ENCODE measurements at regions not wholly inside any gene's neighbourhood (a gene's known extent, or its start where the extent isn't known, plus 50 kb on each side); places are given as distances from the start of the nearest gene placed in this dataset.
A peak's percentile ranks its signal among the peaks of the same experiment; 100 is the strongest.

DNA sequence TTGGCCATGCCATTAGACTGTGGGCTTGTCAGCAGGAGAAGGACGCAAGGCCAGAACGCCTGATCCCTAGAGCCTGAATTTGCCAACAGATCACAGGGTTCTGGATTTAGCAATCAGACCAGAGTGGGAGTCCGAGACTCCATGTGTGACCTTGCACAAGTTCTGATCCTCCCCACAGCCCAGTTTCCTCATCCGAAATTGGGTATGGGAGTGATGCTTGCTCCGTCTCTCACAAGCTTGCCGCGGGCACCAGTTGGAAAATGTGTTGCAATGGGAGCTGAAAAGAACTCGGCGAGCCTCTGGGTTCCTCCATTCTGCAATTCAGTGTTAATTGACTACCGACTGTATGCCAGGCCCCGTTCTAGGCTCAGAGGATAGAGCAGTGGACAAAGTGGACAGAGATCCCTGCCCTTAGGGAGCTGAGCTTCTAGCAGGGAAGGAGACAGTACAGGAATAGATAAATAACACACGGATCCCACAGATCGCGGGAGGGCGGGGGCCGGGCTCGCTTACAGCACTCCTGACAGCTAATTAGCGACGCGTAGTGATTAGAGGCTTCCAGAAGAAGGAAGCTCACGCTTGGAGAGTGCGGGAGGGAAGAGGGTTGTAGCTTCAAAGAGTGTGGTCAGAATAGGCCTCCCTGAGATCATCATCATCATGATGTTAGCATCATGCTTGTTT is 150.4 kb upstream of the CIBAR2 start:
- Mint-ChIP-seq H3K4me1 (peaks cover 0 to 15% of the 10 kb centered on the region in 2 experiments; a peak in 2 of 4 replicates), H3K27me3 (ENCODE audit: low read depth) (no peaks in the 10 kb centered on the region; the same call in 1 of the 2 replicates)

More for the DNA sequence above, 150.4 kb upstream of the CIBAR2 start:
- no peak overlapping the region for H2BK5ac ChIP-seq (ENCODE audit: insufficient read length, low read length)
- H2BK20ac ChIP-seq (ENCODE audit: low read depth, low read length, poor library complexity, severe bottlenecking): no peak overlapping the region
- no peak overlapping the region for H4K8ac ChIP-seq (replicated peaks; ENCODE audit: insufficient read length, low read depth, low read length)
- H4K20me1 ChIP-seq (ENCODE audit: control insufficient read depth, insufficient read depth, insufficient read length): no peaks in the 10 kb centered on the region
- WGBS (ENCODE audit: extremely low coverage, insufficient read length, low lambda C conversion rate): no CpG with 5 or more reads among the region's 22 CpGs
- H2BK15ac ChIP-seq (ENCODE audit: low read depth, low read length): no peak overlapping the region
- H3K4me1 ChIP-seq (ENCODE audit: insufficient read depth, low read length): no peaks in the 10 kb centered on the region
- no peak for DNase-seq
- Mint-ChIP-seq H3K36me3 (ENCODE audit: insufficient read depth in 1 of 3, low read depth in 3 of 3) (no peaks in the 10 kb centered on the region), H3K4me3 (no peak overlapping the region), H3K27ac (peak overlapping the region in 1 of 3 experiments; percentile 21; a peak in 1 of 7 replicates), H3K9me3 (no peaks in the 10 kb centered on the region)
- no peak overlapping the region for H3K14ac ChIP-seq (ENCODE audit: insufficient read depth, low read length)
- no peak overlapping the region for H3K27ac ChIP-seq (ENCODE audit: insufficient read length, low read depth, low read length)
- H3K79me1 ChIP-seq (ENCODE audit: insufficient read depth, low read depth, low read length, poor library complexity, severe bottlenecking): no peaks in the 10 kb centered on the region
- H2BK12ac ChIP-seq (ENCODE audit: insufficient read length, low read depth, low read length): no peak overlapping the region
- no peaks in the 10 kb centered on the region for H3K23me2 ChIP-seq (ENCODE audit: insufficient read length, low read depth, low read length, poor library complexity, severe bottlenecking)
- no peak overlapping the region for H2AK5ac ChIP-seq (ENCODE audit: insufficient read length, low read length)
- H3K23ac ChIP-seq (ENCODE audit: insufficient read length, low read depth, low read length): no peak overlapping the region
- no peak overlapping the region for H4K5ac ChIP-seq (ENCODE audit: insufficient read length, low read depth, low read length)
- no peak overlapping the region for H3K4me2 ChIP-seq (ENCODE audit: insufficient read depth, insufficient read length, low read length)
- TF ChIP-seq, protein P1, sequence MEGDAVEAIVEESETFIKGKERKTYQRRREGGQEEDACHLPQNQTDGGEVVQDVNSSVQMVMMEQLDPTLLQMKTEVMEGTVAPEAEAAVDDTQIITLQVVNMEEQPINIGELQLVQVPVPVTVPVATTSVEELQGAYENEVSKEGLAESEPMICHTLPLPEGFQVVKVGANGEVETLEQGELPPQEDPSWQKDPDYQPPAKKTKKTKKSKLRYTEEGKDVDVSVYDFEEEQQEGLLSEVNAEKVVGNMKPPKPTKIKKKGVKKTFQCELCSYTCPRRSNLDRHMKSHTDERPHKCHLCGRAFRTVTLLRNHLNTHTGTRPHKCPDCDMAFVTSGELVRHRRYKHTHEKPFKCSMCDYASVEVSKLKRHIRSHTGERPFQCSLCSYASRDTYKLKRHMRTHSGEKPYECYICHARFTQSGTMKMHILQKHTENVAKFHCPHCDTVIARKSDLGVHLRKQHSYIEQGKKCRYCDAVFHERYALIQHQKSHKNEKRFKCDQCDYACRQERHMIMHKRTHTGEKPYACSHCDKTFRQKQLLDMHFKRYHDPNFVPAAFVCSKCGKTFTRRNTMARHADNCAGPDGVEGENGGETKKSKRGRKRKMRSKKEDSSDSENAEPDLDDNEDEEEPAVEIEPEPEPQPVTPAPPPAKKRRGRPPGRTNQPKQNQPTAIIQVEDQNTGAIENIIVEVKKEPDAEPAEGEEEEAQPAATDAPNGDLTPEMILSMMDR (conservative IDR thresholded peaks at IDR 0.05): no peak
- H4K91ac ChIP-seq (ENCODE audit: insufficient read length, low read depth, low read length): no peak overlapping the region
- no peaks in the 10 kb centered on the region for H3K79me2 ChIP-seq (ENCODE audit: insufficient read depth, low read length)
- no peak overlapping the region for H3K18ac ChIP-seq (ENCODE audit: insufficient read length, low read depth, low read length)
- H2AFZ ChIP-seq (ENCODE audit: low read length): no peak overlapping the region
- H3K27me3 ChIP-seq (ENCODE audit: insufficient read depth, low read length): no peaks in the 10 kb centered on the region
- no peak overlapping the region for H2BK120ac ChIP-seq (ENCODE audit: low read depth, low read length, poor library complexity, severe bottlenecking)
- H3K9me3 ChIP-seq (ENCODE audit: control insufficient read depth, low read depth, low read length): no peaks in the 10 kb centered on the region
- H3T11ph ChIP-seq (ENCODE audit: low read length): no peak overlapping the region
- no peak overlapping the region for H3K9ac ChIP-seq (ENCODE audit: extremely low read depth, insufficient read length, low read length)
- H3K56ac ChIP-seq (ENCODE audit: insufficient read length, low read depth, low read length): no peak overlapping the region
- no peak overlapping the region for H3K4ac ChIP-seq (ENCODE audit: low read depth, low read length)

All from H9 (cell line).